NOMO-1 treated with DMSO at 0.1 percent for 48 hours (cell line): ENCODE measurements at regions not wholly inside any gene's neighbourhood (a gene's known extent, or its start where the extent isn't known, plus 50 kb on each side); places are given as distances from the start of the nearest gene placed in this dataset.
"Not testable (repeated sequence)": the region's sequence is repeated elsewhere in the genome, so short reads cannot be mapped to it uniquely, and the experiment has no call there.

Experiments
- DNase-seq: peaks from one replicate; lab custom pipeline; 2025; ENCODE audit not compliant: unreplicated experiment; lab: John Stamatoyannopoulos, UW

GRCh38 chr2:216984937-216985336 lies 125.1 kb upstream of the TNP1 start:
- no peak for DNase-seq

DNA sequence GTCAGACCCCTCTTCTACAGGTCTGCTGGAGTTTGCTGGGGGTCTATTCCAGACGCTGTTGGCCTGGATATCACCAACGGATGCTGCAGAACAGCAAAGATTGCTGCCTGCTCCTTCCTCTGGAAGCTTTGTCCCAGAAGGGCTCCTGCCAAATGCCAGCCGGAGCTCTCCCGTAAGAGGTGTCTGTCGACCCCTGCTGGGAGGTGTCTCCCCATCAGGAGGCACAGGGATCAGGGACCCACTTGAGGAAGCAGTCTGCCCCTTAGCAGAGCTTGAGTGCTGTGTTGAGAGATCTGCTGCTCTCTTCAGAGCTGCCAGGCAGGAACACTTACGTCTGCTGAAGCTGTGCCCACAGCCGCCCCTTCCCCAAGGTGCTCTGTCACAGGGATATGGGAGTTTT lies 122.1 kb upstream of the TNP1 start:
- not testable (repeated sequence) for DNase-seq

DNA sequence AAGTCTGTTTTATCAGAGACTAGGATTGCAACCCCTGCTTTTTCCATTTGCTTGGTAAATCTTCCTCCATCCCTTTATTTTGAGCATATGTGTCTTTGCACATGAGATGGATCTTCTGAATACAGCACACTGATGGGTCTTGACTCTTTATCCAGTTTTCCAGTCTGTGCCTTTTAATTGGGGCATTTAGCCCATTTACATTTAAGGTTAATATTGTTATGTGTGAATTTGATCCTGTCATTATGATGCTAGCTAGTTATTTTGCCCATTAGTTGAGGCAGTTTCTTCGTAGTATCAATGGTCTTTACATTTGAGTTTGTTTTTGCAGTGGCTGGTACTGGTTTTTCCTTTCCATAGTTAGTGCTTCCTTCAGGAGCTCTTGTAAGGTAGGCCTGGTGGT lies 120.6 kb upstream of the TNP1 start:
- DNase-seq, result not testable (repeated sequence)

GRCh38 chr2:216974321-216975302 lies 114.7 kb upstream of the TNP1 start:
- no peak for DNase-seq

GRCh38 chr2:216971593-216971992 lies 111.7 kb upstream of the TNP1 start:
- no peak for DNase-seq

- no peak for DNase-seq
These were observed 110.6 kb upstream of the TNP1 start for GRCh38 chr2:216970359-216970915.

- DNase-seq, result no peak
These were observed 108.0 kb upstream of the TNP1 start for GRCh38 chr2:216967889-216968288.

GRCh38 chr2:216960671-216961268 lies 100.9 kb upstream of the TNP1 start:
- no peak for DNase-seq

DNA sequence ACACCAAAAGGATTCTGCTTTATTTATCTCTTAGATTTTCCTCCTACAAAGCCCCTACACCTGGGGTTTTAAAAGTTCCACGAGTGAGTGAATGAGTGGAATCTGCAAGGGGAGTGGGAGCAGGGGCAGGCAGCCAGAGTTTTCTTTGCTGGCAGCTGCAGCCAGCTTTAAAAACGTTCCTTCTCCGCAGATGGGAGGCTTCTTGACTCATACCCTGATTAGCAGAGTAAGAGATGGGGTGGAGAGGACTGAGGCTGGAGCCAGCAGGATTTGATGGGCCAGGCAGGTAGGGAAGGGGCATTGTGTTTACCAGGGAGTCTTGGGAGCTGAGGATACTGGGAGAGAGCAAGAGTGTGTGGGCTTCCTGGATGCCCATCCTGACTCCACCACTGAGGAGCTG lies 99.6 kb upstream of the TNP1 start:
- no peak for DNase-seq

DNA sequence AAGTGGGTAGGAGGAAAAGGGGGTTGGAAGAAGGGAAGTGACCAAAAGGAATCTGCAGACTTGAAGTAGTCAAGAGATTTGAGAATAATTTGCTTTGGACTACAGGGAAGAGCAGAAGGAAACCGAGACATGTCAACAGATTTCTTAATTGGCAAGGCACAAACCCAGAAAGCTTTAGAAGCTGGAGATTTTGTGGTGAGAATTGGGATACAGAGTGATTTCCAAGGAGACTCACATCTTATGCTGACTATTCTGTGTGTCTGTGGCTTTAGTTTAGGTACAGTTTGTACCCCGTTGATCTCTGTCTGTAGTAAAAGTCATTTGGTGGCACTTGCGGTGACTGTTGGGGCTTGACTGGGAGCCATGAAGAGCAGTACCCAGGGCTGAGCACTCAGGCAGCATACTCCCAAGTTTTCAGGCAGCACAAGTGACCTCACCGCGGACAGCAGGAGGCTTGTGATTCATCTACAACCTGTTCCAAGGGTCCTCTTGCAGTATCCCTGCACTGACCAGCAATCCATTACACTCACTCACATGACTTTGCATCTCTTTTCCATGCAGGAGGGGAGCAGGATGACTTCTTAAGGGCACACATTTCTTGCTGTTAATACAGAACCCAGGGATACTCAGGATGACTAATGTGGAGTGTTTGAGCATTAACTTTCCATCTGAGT lies 97.1 kb upstream of the TNP1 start:
- no peak for DNase-seq

DNA sequence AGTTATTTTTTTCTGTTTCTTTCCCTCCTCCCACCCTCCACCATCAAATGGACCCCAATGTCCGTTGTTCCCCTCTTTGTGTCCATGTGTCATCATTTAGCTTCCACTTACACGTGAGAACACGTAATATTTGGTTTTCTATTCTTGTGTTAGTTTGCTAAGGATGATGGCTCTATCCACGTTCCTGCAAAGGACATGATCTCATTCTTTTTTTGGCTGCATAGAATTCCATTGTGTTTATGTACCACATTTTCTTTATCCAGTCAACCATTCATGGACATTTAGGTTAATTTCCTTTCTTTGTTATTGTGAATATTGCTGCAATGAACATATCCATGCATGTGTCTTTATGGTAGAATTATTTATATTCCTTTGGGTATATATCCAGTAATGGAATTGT lies 91.3 kb upstream of the TNP1 start:
- no peak for DNase-seq

DNA sequence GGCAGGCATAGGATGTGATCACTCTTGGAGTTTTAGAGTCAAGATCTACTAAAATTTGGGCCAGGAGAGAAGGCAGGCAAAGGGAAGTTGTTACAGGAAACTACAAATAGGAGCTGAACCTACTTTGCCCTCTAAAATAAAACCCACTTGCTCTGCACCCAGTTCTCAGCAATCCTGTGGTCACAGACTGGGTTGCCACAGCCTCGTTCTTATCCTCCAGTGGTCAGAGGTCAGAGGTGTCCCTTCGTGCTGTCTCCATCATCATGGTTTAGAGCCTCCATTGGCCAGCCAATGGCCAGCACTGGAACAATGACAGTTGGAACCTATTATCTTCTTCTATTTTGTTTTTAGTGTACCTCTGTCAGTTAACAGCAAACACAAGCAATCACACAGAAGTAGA lies 90.7 kb upstream of the TNP1 start:
- no peak for DNase-seq

GRCh38 chr2:216949700-216950413 lies 90.0 kb upstream of the TNP1 start:
- DNase-seq, result no peak

GRCh38 chr2:216947055-216947454 lies 87.2 kb upstream of the TNP1 start:
- no peak for DNase-seq

GRCh38 chr2:216944733-216945132 lies 84.9 kb upstream of the TNP1 start:
- DNase-seq, result no peak

DNA sequence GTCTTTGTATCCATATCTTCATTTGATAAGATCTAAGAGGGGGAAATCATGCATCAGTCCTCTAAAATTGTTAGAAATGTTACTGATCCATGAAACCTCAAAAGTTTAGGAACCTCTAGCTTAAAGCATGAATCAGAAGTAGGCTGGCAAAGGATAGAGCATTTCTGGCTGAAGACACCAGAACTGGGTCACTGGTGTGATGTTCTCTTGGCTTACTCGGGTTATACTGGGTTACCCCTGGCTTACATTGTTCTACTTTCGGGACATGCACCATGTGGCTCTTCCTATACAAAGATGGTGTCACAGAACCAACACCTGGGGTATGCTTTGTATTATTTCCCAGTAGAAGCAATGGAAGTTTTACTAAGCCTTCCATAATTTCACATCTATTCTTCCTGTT lies 83.2 kb upstream of the TNP1 start:
- no peak for DNase-seq

- DNase-seq, result no peak
These were observed 82.6 kb upstream of the TNP1 start for GRCh38 chr2:216942465-216942864.

- DNase-seq, result no peak
These were observed 82.2 kb upstream of the TNP1 start for GRCh38 chr2:216942016-216942415.

- no peak for DNase-seq
These were observed 77.1 kb upstream of the TNP1 start for GRCh38 chr2:216936954-216937357.

GRCh38 chr2:216934623-216935022 lies 74.8 kb upstream of the TNP1 start:
- DNase-seq, result no peak

DNA sequence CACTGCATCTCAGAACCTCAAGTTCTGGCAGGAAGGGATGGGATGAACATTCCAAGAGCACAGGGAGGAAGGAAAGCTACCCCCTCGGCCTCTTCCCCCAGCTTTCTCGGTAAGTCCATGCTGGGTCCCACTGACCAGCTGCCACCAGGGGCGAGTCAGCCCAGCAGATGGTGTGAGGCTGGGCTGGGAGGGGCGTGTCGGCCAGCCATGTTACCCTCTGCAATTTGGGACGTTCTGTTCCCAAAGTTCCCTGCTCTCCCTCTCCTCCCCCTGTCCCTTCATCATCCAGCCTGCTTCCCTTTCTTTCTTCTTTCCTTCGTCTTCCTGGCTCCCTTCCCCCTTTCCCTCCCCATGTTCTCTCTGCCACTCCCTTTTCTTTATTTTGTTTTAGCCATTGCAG lies 74.3 kb upstream of the TNP1 start:
- DNase-seq, result no peak
